ENCODE measurements at regions not wholly inside any gene's neighbourhood (a gene's known extent, or its start where the extent isn't known, plus 50 kb on each side); places are given as distances from the start of the nearest gene placed in this dataset.

- no peak for TF ChIP-seq CTCF (conservative IDR thresholded peaks at IDR 0.05; ENCODE audit: low read depth)
- ChIA-PET POLR2A (ENCODE audit: low non-redundant PET) (no interaction called here), CTCF (interaction anchor here (0.6 to 1.0 kb wide), 3 partner anchors 11 to 217 kb away, joined by 3 to 4 read pairs (median 3); no protein-coding TSS in a partner anchor)
- DNase-seq (ENCODE audit: low spot score), result peak; percentile 90
- no peak overlapping the region for H3K27ac ChIP-seq
Measured at GRCh38 chr20:57902473-57902872, 192.7 kb upstream of the PMEPA1 start.

- DNase-seq (ENCODE audit: low spot score), result no peak
- ChIA-PET CTCF (no interaction called here), POLR2A (ENCODE audit: low non-redundant PET) (no interaction called here)
- no peak overlapping the region for H3K27ac ChIP-seq
- no peak for TF ChIP-seq CTCF (conservative IDR thresholded peaks at IDR 0.05; ENCODE audit: low read depth)
Measured at GRCh38 chr20:57901526-57901925, 191.7 kb upstream of the PMEPA1 start.

GRCh38 chr20:57900226-57900905, 190.6 kb upstream of the PMEPA1 start:
- CTCF ChIA-PET, result interaction anchor here (0.6 kb wide), 1 partner anchor 79 kb away, joined by 3 read pairs; no protein-coding TSS in a partner anchor
- TF ChIP-seq CTCF (conservative IDR thresholded peaks at IDR 0.05; ENCODE audit: low read depth), result no peak
- POLR2A ChIA-PET (ENCODE audit: low non-redundant PET), result no interaction called here
- no peak for DNase-seq (ENCODE audit: low spot score)
- H3K27ac ChIP-seq, result no peak overlapping the region

GRCh38 chr20:57899554-57899953, 189.7 kb upstream of the PMEPA1 start:
- CTCF ChIA-PET, result interaction anchor here (0.5 kb wide), 1 partner anchor 278 kb away, joined by 3 read pairs; no protein-coding TSS in a partner anchor
- no peak for DNase-seq (ENCODE audit: low spot score)
- no peak for TF ChIP-seq CTCF (conservative IDR thresholded peaks at IDR 0.05; ENCODE audit: low read depth)
- POLR2A ChIA-PET (ENCODE audit: low non-redundant PET), result no interaction called here
- no peak overlapping the region for H3K27ac ChIP-seq

GRCh38 chr20:57898332-57898731, 188.5 kb upstream of the PMEPA1 start:
- TF ChIP-seq CTCF (conservative IDR thresholded peaks at IDR 0.05; ENCODE audit: low read depth), result no peak
- H3K27ac ChIP-seq, result no peak overlapping the region
- POLR2A ChIA-PET (ENCODE audit: low non-redundant PET), result no interaction called here
- CTCF ChIA-PET, result interaction anchor here (1.4 kb wide), 1 partner anchor 281 kb away, joined by 3 read pairs; no protein-coding TSS in a partner anchor
- DNase-seq (ENCODE audit: low spot score), result no peak

GRCh38 chr20:57897891-57898290, 188.1 kb upstream of the PMEPA1 start:
- no peak overlapping the region for H3K27ac ChIP-seq
- CTCF ChIA-PET, result interaction anchor here (0.7 to 1.4 kb wide), 2 partner anchors 245 to 282 kb away, joined by 3 read pairs; no protein-coding TSS in a partner anchor
- POLR2A ChIA-PET (ENCODE audit: low non-redundant PET), result no interaction called here
- DNase-seq (ENCODE audit: low spot score), result no peak
- no peak for TF ChIP-seq CTCF (conservative IDR thresholded peaks at IDR 0.05; ENCODE audit: low read depth)

All from RWPE1 (cell line).